ENCODE measurements at regions not wholly inside any gene's neighbourhood (a gene's known extent, or its start where the extent isn't known, plus 50 kb on each side); places are given as distances from the start of the nearest gene placed in this dataset.

GRCh38 chr6:79384845-79385244 lies 150.4 kb upstream of the HMGN3 start:
- no peaks in the 10 kb centered on the region for H3K36me3 ChIP-seq
- 100% methylated on average over 1 of the region's 1 CpG for WGBS
- no peak overlapping the region for H3K4me3 ChIP-seq
- no peaks in the 10 kb centered on the region for H3K27me3 ChIP-seq
- H3K9me3 ChIP-seq: no peaks in the 10 kb centered on the region
- H3K4me1 ChIP-seq: no peaks in the 10 kb centered on the region
- DNase-seq (ENCODE audit: low spot score in 2 of 2): no peak
- no peak for TF ChIP-seq CTCF (IDR thresholded peaks at IDR 0.05)
- TF ChIP-seq EP300 (IDR thresholded peaks at IDR 0.05): no peak
- TF ChIP-seq POLR2A (IDR thresholded peaks at IDR 0.05): no peak
- TF ChIP-seq POLR2AphosphoS5 (IDR thresholded peaks at IDR 0.05): no peak
- H3K27ac ChIP-seq: no peak overlapping the region

- H3K4me3 ChIP-seq: no peak overlapping the region
Observed at GRCh38 chr6:79378957-79379356, 144.5 kb upstream of the HMGN3 start.

GRCh38 chr6:79377888-79378348 lies 143.4 kb upstream of the HMGN3 start:
- TF ChIP-seq POLR2A (IDR thresholded peaks at IDR 0.05): no peak
- TF ChIP-seq CTCF (IDR thresholded peaks at IDR 0.05): no peak
- no peak for TF ChIP-seq EP300 (IDR thresholded peaks at IDR 0.05)
- TF ChIP-seq POLR2AphosphoS5 (IDR thresholded peaks at IDR 0.05): no peak
- Histone ChIP-seq H3K4me1 (no peaks in the 10 kb centered on the region), H3K4me3 (no peak overlapping the region), H3K36me3 (no peaks in the 10 kb centered on the region), H3K27me3 (no peaks in the 10 kb centered on the region), H3K27ac (no peak overlapping the region), H3K9me3 (no peaks in the 10 kb centered on the region)
- DNase-seq (ENCODE audit: low spot score in 2 of 2): no peak
- WGBS: 48% methylated on average over 1 of the region's 1 CpG

More at GRCh38 chr6:79378957-79379356, 144.5 kb upstream of the HMGN3 start:
- Histone ChIP-seq H3K9me3 (no peaks in the 10 kb centered on the region), H3K27ac (no peak overlapping the region), H3K36me3 (no peaks in the 10 kb centered on the region), H3K27me3 (no peaks in the 10 kb centered on the region), H3K4me1 (no peaks in the 10 kb centered on the region)
- WGBS: 97% methylated on average over 5 of the region's 5 CpGs
- no peak for DNase-seq (ENCODE audit: low spot score in 2 of 2)
- TF ChIP-seq EP300 (IDR thresholded peaks at IDR 0.05) (no peak), POLR2AphosphoS5 (IDR thresholded peaks at IDR 0.05) (no peak), CTCF (IDR thresholded peaks at IDR 0.05) (no peak), POLR2A (IDR thresholded peaks at IDR 0.05) (no peak)

GRCh38 chr6:79377047-79377446 lies 142.6 kb upstream of the HMGN3 start:
- no peak overlapping the region for H3K27ac ChIP-seq
- H3K9me3 ChIP-seq: no peaks in the 10 kb centered on the region
- WGBS: 59% methylated on average over 1 of the region's 1 CpG
- H3K4me3 ChIP-seq: no peak overlapping the region
- no peak for DNase-seq (ENCODE audit: low spot score in 2 of 2)
- no peaks in the 10 kb centered on the region for H3K36me3 ChIP-seq
- H3K27me3 ChIP-seq: no peaks in the 10 kb centered on the region
- TF ChIP-seq EP300 (IDR thresholded peaks at IDR 0.05) (no peak), CTCF (IDR thresholded peaks at IDR 0.05) (no peak)
- H3K4me1 ChIP-seq: no peaks in the 10 kb centered on the region

- no peak overlapping the region for H3K4me3 ChIP-seq
- WGBS: 84% methylated on average over 3 of the region's 3 CpGs
- TF ChIP-seq POLR2A (IDR thresholded peaks at IDR 0.05) (no peak), CTCF (IDR thresholded peaks at IDR 0.05) (no peak), EP300 (IDR thresholded peaks at IDR 0.05) (no peak), POLR2AphosphoS5 (IDR thresholded peaks at IDR 0.05) (no peak)
- no peaks in the 10 kb centered on the region for H3K27me3 ChIP-seq
- DNase-seq (ENCODE audit: low spot score in 2 of 2): no peak
- H3K36me3 ChIP-seq: no peaks in the 10 kb centered on the region
- H3K4me1 ChIP-seq: no peaks in the 10 kb centered on the region
- no peaks in the 10 kb centered on the region for H3K9me3 ChIP-seq
- H3K27ac ChIP-seq: no peak overlapping the region
Observed at GRCh38 chr6:79375635-79376337, 141.3 kb upstream of the HMGN3 start.

All from suprapubic skin (tissue), 4 donors.